HCT116 (cell line): ENCODE measurements at regions not wholly inside any gene's neighbourhood (a gene's known extent, or its start where the extent isn't known, plus 50 kb on each side); places are given as distances from the start of the nearest gene placed in this dataset.

Experiments used
- ATAC-seq: fragments of 200-7000 bp; cut with Tn5 transposase; 2 replicates; pipeline ENCODE4 v1.9.1; 2020; ENCODE audit warnings: mild to moderate bottlenecking, moderate library complexity
- BruUV-seq: library from RNA; stranded (reverse); fragments of 400-500 nt; replicated peaks from 2 replicates; lab custom pipeline; 2021; lab: Mats Ljungman, UMichigan
- CTCF ChIA-PET: fragments of 300-600 bp; sonication (Branson Sonifier 250); formaldehyde crosslinking; loops from one replicate; lab custom pipeline; 2021; ENCODE audit warnings: antibody characterized with exemption; lab: Charles Lee
- POLR2A ChIA-PET: fragments of 300-600, 350-600 bp; sonication (Branson Sonifier 250); formaldehyde crosslinking; loops from one replicate; lab custom pipeline; 2021; ENCODE audit warnings: antibody characterized with exemption; lab: Charles Lee
- RAD21 ChIA-PET, 2 experiments: fragments of 300-600 bp; sonication (Branson Sonifier 250); formaldehyde crosslinking; loops; one replicate each; lab custom pipeline; 2023; ENCODE audit warnings: low total read pairs in 2 of 2; ENCODE audit not compliant: uncharacterized antibody in 2 of 2, unreplicated experiment in 2 of 2, low non-redundant PET in 1 of 2; lab: Charles Lee
- DNase-seq: peaks from one replicate; pipeline ENCODE4 v3.0.0-alpha.2; 2010; ENCODE audit warnings: low read depth, low spot score
- H2AFZ ChIP-seq: fragments of 200-600 bp; shearing (Covaris generic), sonication (generic); 2 replicates; pipeline ENCODE4 v1.6.1; 2017; ENCODE audit warnings: low read depth, mixed run types, mixed read lengths, antibody characterized with exemption, low read length; ENCODE audit not compliant: poor library complexity, severe bottlenecking
- H3K27ac ChIP-seq: 2 replicates; pipeline ENCODE4 v1.5.1; 2012; ENCODE audit warnings: low read depth, low read length
- H3K27me3 ChIP-seq: fragments of 200-600 bp; sonication (generic); 2 replicates; pipeline ENCODE4 v1.6.1; 2016; ENCODE audit warnings: mixed run types, low read length, mixed read lengths; ENCODE audit not compliant: insufficient read depth
- H3K36me3 ChIP-seq, 2 experiments: fragments of 200-500 bp in 1 of 2; fragments of 200-600 bp in 1 of 2; sonication (Bioruptor generic) in 1 of 2; sonication (generic) in 1 of 2; 2 replicates each; pipeline versions ENCODE4 v1.5.1 to v1.6.1; 2014 to 2016; ENCODE audit warnings: low read length in 2 of 2, inconsistent platforms in 1 of 2, mixed read lengths in 1 of 2, mixed run types in 1 of 2; ENCODE audit not compliant: insufficient read depth in 2 of 2, control insufficient read depth in 1 of 2
- H3K4me1 ChIP-seq, 2 experiments: fragments of 200-600 bp in 1 of 2; sonication (generic) in 1 of 2; 2 replicates each; pipeline versions ENCODE4 v1.5.1 to v1.6.1; 2012 to 2017; ENCODE audit warnings: low read length in 2 of 2, inconsistent platforms in 1 of 2, mild to moderate bottlenecking in 1 of 2, mixed read lengths in 1 of 2, mixed run types in 1 of 2, moderate library complexity in 1 of 2; ENCODE audit not compliant: insufficient read depth in 2 of 2, control insufficient read depth in 1 of 2
- H3K4me2 ChIP-seq: fragments of 200-600 bp; sonication (generic); 2 replicates; pipeline ENCODE4 v1.6.1; 2017; ENCODE audit warnings: mixed run types, low read length, mixed read lengths
- H3K4me3 ChIP-seq, 2 experiments: fragments of 200-600 bp in 1 of 2; sonication (generic) in 1 of 2; replicated peaks in 1 of 2; 2 replicates each; pipeline ENCODE4 v1.5.1; 2011 to 2016; ENCODE audit warnings: low read length in 2 of 2, control low read depth in 1 of 2, low read depth in 1 of 2, mild to moderate bottlenecking in 1 of 2, mixed read lengths in 1 of 2, mixed run types in 1 of 2
- H3K79me2 ChIP-seq: fragments of 200-600 bp; sonication (generic); 2 replicates; pipeline ENCODE4 v1.6.1; 2017; ENCODE audit warnings: mild to moderate bottlenecking, mixed run types, low read length, moderate library complexity, mixed read lengths; ENCODE audit not compliant: insufficient read depth
- H3K9ac ChIP-seq: fragments of 200-600 bp; sonication (generic); 2 replicates; pipeline ENCODE4 v1.6.1; 2016; ENCODE audit warnings: low read length, mixed read lengths
- H3K9me2 ChIP-seq: fragments of 200-600 bp; sonication (generic), shearing (Covaris generic); 2 replicates; pipeline ENCODE4 v1.6.1; 2017; ENCODE audit warnings: mixed run types, mild to moderate bottlenecking, moderate library complexity; ENCODE audit not compliant: insufficient read depth
- H3K9me3 ChIP-seq, 2 experiments: fragments of 200-500 bp in 1 of 2; fragments of 200-600 bp in 1 of 2; sonication (Bioruptor generic) in 1 of 2; sonication (generic) in 1 of 2; 2 replicates each; pipeline ENCODE4 v1.6.1; 2014 to 2017; ENCODE audit warnings: low read length in 2 of 2, mixed read lengths in 2 of 2, inconsistent platforms in 1 of 2, low read depth in 1 of 2, mild to moderate bottlenecking in 1 of 2, mixed run types in 1 of 2, moderate library complexity in 1 of 2; ENCODE audit not compliant: control insufficient read depth in 1 of 2, insufficient read depth in 1 of 2
- H4K20me1 ChIP-seq: fragments of 200-600 bp; sonication (generic), shearing (Covaris generic); 2 replicates; pipeline ENCODE4 v1.6.1; 2017; ENCODE audit warnings: mixed run types, mild to moderate bottlenecking, moderate library complexity; ENCODE audit not compliant: insufficient read depth
- CBX3 ChIP-seq: IDR thresholded peaks from 2 replicates; pipeline ENCODE4 v1.6.1; 2012; ENCODE audit warnings: low read depth
- CTCF ChIP-seq, 3 experiments: fragments of 200-600 bp in 1 of 3; sonication (generic) in 1 of 3; IDR thresholded peaks in 2 of 3; conservative IDR thresholded peaks in 1 of 3; 2 replicates each; pipeline ENCODE4 v1.5.1; 2012 to 2017; ENCODE audit warnings: low read depth in 2 of 3, low read length in 2 of 3, antibody characterized with exemption in 1 of 3, borderline replicate concordance in 1 of 3, control low read depth in 1 of 3, mild to moderate bottlenecking in 1 of 3, mixed read lengths in 1 of 3, mixed run types in 1 of 3, moderate library complexity in 1 of 3; ENCODE audit not compliant: insufficient read depth in 1 of 3
- ELF1 ChIP-seq: IDR thresholded peaks from 2 replicates; pipeline ENCODE4 v1.6.1; 2012; ENCODE audit warnings: low read depth, borderline replicate concordance
- EZH2 ChIP-seq: fragments of 200-600 bp; sonication (generic); IDR thresholded peaks from 2 replicates; pipeline ENCODE4 v1.6.1; 2017; ENCODE audit warnings: antibody characterized with exemption, mixed run types
- JUND ChIP-seq: IDR thresholded peaks from 2 replicates; pipeline ENCODE4 v1.6.1; 2012
- POLR2A ChIP-seq: IDR thresholded peaks from 2 replicates; pipeline ENCODE4 v1.7.0; 2011; ENCODE audit warnings: borderline replicate concordance; ENCODE audit not compliant: insufficient read depth, insufficient read length; ENCODE audit errors: extremely low read depth
- SP1 ChIP-seq: IDR thresholded peaks from 2 replicates; pipeline ENCODE4 v1.6.1; 2012; ENCODE audit warnings: low read depth
- TCF7L2 ChIP-seq: IDR thresholded peaks from 2 replicates; pipeline ENCODE4 v1.7.0; 2011; ENCODE audit warnings: borderline replicate concordance, inconsistent platforms; ENCODE audit not compliant: insufficient read depth, insufficient read length; ENCODE audit errors: extremely low read depth
- ZFX ChIP-seq: fragments of 450-650 bp; IDR thresholded peaks from 2 replicates; pipeline ENCODE4 v1.6.1; 2017
- intact Hi-C: fragments of 100-400 bp; cut with micrococcal nuclease; formaldehyde crosslinking; loops from 2 replicates; pipeline ENCODE4 v1.10.0; 2022
- TF ChIP-seq, protein P1 (sequence below): IDR thresholded peaks from 2 replicates; pipeline ENCODE4 v1.6.1; 2012; ENCODE audit warnings: low read depth
- TF ChIP-seq, protein P2 (sequence below): IDR thresholded peaks from 2 replicates; pipeline ENCODE4 v1.6.1; 2012

DNA sequence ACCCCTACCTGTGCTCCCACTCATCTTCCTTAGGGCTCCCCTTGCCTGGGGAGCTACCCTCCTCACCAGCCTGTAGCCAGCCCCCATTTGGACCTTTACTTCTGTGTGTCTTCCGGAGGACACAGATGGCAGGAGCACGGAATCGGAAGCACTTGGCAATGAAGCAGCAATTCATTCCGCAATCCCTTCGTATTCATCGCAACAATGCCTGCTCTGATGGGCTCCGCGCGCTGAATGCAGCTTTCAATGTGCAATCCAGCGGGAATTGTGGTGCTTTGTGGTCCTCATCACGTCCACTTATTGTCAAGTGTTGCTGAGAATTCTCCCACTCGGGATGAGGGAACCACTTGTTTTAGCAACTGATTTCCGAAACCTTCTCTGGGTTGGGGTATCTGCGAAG, 336.0 kb downstream of the DHX35 start:
- Histone ChIP-seq H3K4me3 (no peak overlapping the region), H2AFZ (no peak overlapping the region), H4K20me1 (no peaks in the 10 kb centered on the region)
- CTCF ChIA-PET, result no interaction called here
- POLR2A ChIA-PET, result no interaction called here
- RAD21 ChIA-PET, result no interaction called here
- no peak for DNase-seq
- TF ChIP-seq SP1 (no peak), EZH2 (no peak), TCF7L2 (no peak), ELF1 (no peak), CBX3 (no peak)
- TF ChIP-seq, all 23 proteins: peak for 0
- ATAC-seq, result no peak
- H3K27ac ChIP-seq, result no peak overlapping the region
- H3K9me3 ChIP-seq, result no peaks in the 10 kb centered on the region
- H3K9me2 ChIP-seq, result no peaks in the 10 kb centered on the region
- BruUV-seq, result no TSS peak
- no peaks in the 10 kb centered on the region for H3K4me1 ChIP-seq
- no peak overlapping the region for H3K4me2 ChIP-seq
- H3K27me3 ChIP-seq, result no peaks in the 10 kb centered on the region
- no peaks in the 10 kb centered on the region for H3K79me2 ChIP-seq
- H3K9ac ChIP-seq, result no peak overlapping the region
- intact Hi-C loops, result no loop called here
- H3K36me3 ChIP-seq, result no peaks in the 10 kb centered on the region

- Histone ChIP-seq H3K4me2 (no peak overlapping the region), H3K4me3 (no peak overlapping the region), H3K9me2 (no peaks in the 10 kb centered on the region), H3K9ac (no peak overlapping the region), H3K79me2 (no peaks in the 10 kb centered on the region), H4K20me1 (no peaks in the 10 kb centered on the region), H3K27me3 (0 out of 2 replicates have a peak, but pooled peaks cover 3% of the 10 kb centered on the region), H3K27ac (no peak overlapping the region), H2AFZ (no peak overlapping the region), H3K4me1 (no peaks in the 10 kb centered on the region), H3K36me3 (no peaks in the 10 kb centered on the region), H3K9me3 (no peaks in the 10 kb centered on the region)
- TF ChIP-seq JUND, result no peak
- no peak for TF ChIP-seq CTCF (IDR thresholded peaks at IDR 0.05 in 2 of 3, conservative IDR thresholded peaks at IDR 0.05 in 1 of 3; ENCODE audit: borderline replicate concordance in 1 of 3, insufficient read depth in 1 of 3, low read depth in 2 of 3, low read length in 2 of 3)
- TF ChIP-seq ELF1, result no peak
- TF ChIP-seq, protein P1, sequence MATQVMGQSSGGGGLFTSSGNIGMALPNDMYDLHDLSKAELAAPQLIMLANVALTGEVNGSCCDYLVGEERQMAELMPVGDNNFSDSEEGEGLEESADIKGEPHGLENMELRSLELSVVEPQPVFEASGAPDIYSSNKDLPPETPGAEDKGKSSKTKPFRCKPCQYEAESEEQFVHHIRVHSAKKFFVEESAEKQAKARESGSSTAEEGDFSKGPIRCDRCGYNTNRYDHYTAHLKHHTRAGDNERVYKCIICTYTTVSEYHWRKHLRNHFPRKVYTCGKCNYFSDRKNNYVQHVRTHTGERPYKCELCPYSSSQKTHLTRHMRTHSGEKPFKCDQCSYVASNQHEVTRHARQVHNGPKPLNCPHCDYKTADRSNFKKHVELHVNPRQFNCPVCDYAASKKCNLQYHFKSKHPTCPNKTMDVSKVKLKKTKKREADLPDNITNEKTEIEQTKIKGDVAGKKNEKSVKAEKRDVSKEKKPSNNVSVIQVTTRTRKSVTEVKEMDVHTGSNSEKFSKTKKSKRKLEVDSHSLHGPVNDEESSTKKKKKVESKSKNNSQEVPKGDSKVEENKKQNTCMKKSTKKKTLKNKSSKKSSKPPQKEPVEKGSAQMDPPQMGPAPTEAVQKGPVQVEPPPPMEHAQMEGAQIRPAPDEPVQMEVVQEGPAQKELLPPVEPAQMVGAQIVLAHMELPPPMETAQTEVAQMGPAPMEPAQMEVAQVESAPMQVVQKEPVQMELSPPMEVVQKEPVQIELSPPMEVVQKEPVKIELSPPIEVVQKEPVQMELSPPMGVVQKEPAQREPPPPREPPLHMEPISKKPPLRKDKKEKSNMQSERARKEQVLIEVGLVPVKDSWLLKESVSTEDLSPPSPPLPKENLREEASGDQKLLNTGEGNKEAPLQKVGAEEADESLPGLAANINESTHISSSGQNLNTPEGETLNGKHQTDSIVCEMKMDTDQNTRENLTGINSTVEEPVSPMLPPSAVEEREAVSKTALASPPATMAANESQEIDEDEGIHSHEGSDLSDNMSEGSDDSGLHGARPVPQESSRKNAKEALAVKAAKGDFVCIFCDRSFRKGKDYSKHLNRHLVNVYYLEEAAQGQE, result no peak
- TF ChIP-seq POLR2A, result no peak
- TF ChIP-seq, protein P2, sequence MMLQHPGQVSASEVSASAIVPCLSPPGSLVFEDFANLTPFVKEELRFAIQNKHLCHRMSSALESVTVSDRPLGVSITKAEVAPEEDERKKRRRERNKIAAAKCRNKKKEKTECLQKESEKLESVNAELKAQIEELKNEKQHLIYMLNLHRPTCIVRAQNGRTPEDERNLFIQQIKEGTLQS, result no peak
- TF ChIP-seq ZFX, result no peak
- ChIA-PET CTCF (no interaction called here), RAD21 (no interaction called here), POLR2A (no interaction called here)
- no TSS peak for BruUV-seq
- ATAC-seq, result no peak
- DNase-seq, result no peak
- intact Hi-C loops, result no loop called here
These were observed 333.2 kb downstream of the DHX35 start for GRCh38 chr20:39295301-39295700.
